Activated CD4-positive, alpha-beta T cell treated with anti-CD3 and anti-CD28 coated beads for 36 hours (primary cell): ENCODE measurements at regions not wholly inside any gene's neighbourhood (a gene's known extent, or its start where the extent isn't known, plus 50 kb on each side); places are given as distances from the start of the nearest gene placed in this dataset.

Experiments
- ATAC-seq: fragments of 200-7000 bp; cut with Tn5 transposase; one replicate; pipeline ENCODE4 v1.10.0; 2021; ENCODE audit warnings: mild to moderate bottlenecking, moderate library complexity
- CTCF ChIA-PET: fragments of 350-600 bp; sonication (Branson Sonifier 250); formaldehyde crosslinking; loops from one replicate; lab custom pipeline; 2021; ENCODE audit warnings: antibody characterized with exemption; lab: Charles Lee
- POLR2A ChIA-PET: fragments of 350-600 bp; sonication (Branson Sonifier 250); formaldehyde crosslinking; loops from one replicate; lab custom pipeline; 2021; ENCODE audit warnings: antibody characterized with exemption, inconsistent platforms; lab: Charles Lee
- DNase-seq: peaks from one replicate; pipeline ENCODE4 v3.0.0-alpha.2; 2020
- H3K27ac Mint-ChIP-seq: one replicate; pipeline ENCODE4 v1.8.0; 2021; ENCODE audit warnings: mixed read lengths
- H3K27me3 Mint-ChIP-seq: one replicate; pipeline ENCODE4 v1.8.0; 2021; ENCODE audit warnings: mixed read lengths
- H3K36me3 Mint-ChIP-seq: one replicate; pipeline ENCODE4 v1.8.0; 2021; ENCODE audit warnings: low read depth, mixed read lengths
- H3K4me1 Mint-ChIP-seq: one replicate; pipeline ENCODE4 v1.8.0; 2021; ENCODE audit warnings: mixed read lengths
- H3K4me3 Mint-ChIP-seq: one replicate; pipeline ENCODE4 v1.8.0; 2021; ENCODE audit warnings: mild to moderate bottlenecking, moderate library complexity, mixed read lengths
- H3K9me3 Mint-ChIP-seq: one replicate; pipeline ENCODE4 v1.8.0; 2021; ENCODE audit warnings: low read depth, mixed read lengths
- intact Hi-C, 2 experiments: fragments of 100-400 bp; cut with DNase I in 1 of 2; cut with micrococcal nuclease in 1 of 2; formaldehyde crosslinking; loops; one replicate each; pipeline versions ENCODE4 v1.14.2 to v1.15.1; 2022 to 2024; cut with DNase I, micrococcal nuclease

DNA sequence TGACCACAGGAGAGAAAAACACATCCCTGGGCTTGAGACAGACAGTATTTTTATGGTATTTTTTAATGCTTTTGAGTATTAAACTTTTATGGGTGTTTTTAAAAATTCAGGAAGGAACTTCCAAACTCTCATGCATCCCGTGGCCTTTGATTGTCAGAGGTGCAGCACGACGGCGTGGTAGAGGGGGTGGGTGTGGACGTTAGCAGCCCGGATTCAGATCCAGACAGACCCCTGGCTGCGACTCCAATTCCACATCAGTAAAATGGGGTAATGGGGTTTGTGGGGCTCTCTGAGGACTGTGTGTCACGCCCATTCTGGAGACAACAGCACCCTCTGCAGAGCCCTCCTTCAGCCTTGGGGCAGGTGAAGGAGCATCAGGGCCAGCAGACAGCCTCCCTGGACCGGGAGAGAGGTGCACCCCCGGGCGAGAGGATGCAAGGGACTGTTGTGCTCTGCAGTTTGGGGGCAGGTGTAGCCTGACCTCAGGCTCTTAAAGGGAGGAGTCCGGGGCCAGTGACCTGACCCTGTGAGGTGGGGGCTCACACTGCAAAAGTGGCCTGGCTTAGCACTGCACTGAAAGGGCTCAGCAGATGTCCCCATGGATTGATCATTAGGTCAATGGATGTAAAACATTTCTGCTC lies 1024.3 kb downstream of the TBC1D22A start:
- Mint-ChIP-seq H3K9me3 (peaks cover 1% of the 10 kb centered on the region), H3K4me1 (no peaks in the 10 kb centered on the region), H3K36me3 (no peaks in the 10 kb centered on the region), H3K27me3 (peaks cover 6% of the 10 kb centered on the region), H3K27ac (no peak overlapping the region), H3K4me3 (no peak overlapping the region)
- DNase-seq: no peak
- intact Hi-C loops: no loop called here
- POLR2A ChIA-PET: no interaction called here
- no peak for ATAC-seq
- CTCF ChIA-PET: no interaction called here

DNA sequence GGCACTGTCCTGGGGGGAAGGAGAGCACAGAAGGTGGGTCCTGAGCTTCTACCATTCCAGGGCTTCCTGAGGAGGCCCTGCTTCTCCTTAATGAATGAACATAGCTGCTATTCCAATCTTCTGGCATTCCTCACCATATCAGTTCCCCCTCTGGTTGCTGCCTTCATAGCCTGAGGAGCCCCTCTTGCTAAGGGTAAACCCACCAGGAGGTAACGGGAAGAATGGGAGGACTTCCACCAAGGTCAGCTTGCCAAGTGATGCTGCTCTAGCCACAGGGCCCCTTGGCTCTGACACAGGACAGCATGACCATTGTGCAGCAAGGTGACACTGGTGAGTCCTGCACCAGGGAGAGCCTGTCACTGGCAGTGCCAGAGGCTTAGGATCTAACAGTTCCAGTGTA lies 1022.5 kb downstream of the TBC1D22A start:
- Mint-ChIP-seq H3K4me1 (no peaks in the 10 kb centered on the region), H3K36me3 (no peaks in the 10 kb centered on the region), H3K9me3 (peaks cover 1% of the 10 kb centered on the region), H3K27ac (no peak overlapping the region), H3K27me3 (peaks cover 9% of the 10 kb centered on the region), H3K4me3 (no peak overlapping the region)
- CTCF ChIA-PET: interaction anchor here (0.7 kb wide), 1 partner anchor 66 kb away, joined by 3 read pairs; no protein-coding TSS in a partner anchor
- POLR2A ChIA-PET: no interaction called here
- intact Hi-C loops: no loop called here
- DNase-seq: no peak
- no peak for ATAC-seq

DNA sequence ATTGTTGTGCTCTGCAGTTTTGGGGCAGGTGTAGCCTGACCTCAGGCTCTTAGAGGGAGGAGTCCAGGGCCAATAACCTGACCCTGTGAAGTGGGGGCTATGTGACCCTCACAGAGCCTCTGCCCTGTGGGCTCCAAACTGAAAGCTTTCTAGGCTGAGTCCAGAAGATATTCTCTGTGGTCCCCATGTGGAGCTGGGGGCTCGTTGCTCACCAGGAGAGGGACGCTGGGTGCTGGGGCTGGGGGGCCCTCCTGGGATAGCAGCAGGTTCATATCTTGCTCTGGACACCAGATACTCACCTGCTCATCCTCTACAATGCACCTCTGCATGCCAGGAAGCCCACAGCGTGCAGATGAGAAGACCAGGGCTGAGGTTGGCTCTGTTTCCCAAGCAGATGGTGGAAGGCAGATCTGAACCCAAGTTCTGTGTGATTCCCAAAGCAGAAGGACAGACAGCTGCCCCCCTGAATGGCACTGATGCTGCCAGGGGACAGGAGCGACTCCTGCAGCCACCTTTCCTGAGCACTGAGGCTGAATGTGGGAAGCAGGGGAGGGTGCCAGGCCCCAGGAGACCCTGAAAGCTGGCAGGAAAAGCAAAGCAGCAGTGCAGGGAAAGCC lies 1022.0 kb downstream of the TBC1D22A start:
- Mint-ChIP-seq H3K4me1 (no peaks in the 10 kb centered on the region), H3K9me3 (peaks cover 1% of the 10 kb centered on the region), H3K36me3 (no peaks in the 10 kb centered on the region), H3K27me3 (peaks cover 9% of the 10 kb centered on the region), H3K27ac (no peak overlapping the region), H3K4me3 (no peak overlapping the region)
- ATAC-seq (no peak), DNase-seq (no peak)
- CTCF ChIA-PET: interaction anchor here (0.7 kb wide), 1 partner anchor 66 kb away, joined by 3 read pairs; no protein-coding TSS in a partner anchor
- intact Hi-C loops: no loop called here
- POLR2A ChIA-PET: no interaction called here

DNA sequence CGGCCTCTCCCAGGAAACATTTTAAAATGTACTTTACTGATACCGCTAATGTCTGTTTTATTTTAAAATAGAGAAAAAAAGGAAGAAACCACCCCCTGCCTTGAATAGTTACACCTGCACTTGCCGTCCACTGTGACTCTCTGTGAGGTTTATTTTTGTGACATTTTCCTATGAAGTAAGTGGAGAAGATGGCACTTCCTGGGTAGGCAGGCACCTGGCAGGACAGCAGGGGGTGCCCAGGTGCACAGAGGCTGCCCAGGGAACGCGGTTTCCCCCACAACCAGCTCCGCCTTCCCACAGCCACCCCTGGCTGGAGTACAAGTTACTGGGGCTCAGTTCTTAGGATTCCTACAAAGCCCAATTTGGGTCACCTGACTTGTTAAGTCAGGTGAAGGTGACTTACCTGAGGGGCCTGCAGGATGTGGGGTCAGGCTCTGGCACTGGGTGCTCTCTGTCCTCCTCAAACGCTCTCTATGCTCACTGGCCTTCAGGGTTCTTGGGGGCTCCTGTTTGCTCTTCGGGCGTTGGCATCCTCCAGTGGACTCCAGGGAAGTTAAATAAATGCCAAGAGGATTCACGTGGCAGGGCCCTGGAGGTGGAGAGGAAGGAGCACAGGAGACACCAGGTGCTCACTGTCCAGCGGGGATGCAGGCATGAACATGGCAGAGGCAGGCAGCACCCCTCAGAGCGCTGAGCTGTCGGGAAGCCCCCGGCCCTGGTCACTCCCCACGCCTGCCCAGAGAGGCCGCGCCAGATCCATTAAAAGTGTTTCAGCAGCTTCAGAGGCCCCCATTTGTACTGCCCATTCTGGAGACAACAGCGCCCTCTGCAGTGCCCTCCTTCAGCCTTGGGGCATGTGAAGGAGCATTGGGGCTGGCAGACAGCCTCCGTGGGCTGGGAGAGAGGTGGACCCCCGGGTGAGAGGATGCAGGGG lies 1021.2 kb downstream of the TBC1D22A start:
- intact Hi-C loops: no loop called here
- CTCF ChIA-PET: interaction anchor here (0.7 kb wide), 1 partner anchor 65 kb away, joined by 3 read pairs; no protein-coding TSS in a partner anchor

DNA sequence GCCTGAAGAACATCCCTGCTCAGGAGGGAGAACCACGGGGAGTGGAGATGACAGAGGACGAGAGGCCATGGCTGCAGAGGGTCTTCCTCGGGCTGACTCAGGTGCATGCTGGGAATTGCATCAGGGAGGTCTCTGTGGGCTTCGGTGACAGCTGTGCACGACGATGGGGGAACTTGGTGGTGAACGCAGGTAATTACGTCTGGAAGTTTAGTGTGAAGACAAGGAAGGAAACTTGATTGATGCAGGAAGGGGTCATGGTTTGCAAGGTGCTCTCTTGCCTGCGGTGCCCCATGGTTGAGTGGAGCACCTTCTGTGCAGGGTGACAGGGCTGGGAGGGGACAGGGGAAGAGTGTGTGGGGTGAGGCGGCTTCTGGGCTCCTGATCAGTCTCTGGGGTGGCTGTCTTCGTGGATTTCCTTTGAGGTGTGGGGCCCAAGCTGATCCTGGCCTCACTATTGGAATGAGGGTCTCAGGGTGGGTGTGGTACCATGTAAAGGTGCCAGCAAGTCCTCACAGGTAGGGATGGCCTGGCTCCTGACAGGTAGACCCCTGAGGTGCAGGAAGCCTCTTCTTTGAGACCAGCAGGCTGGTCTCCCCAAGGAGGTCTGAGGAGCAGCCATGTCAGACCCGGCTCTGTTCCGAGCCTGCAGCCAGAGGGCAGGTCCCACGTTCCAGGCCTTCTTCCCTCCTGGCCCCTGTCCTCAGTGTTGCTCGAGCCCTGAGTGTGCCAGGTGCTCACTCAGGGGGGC lies 1020.1 kb downstream of the TBC1D22A start:
- H3K4me1 Mint-ChIP-seq: no peaks in the 10 kb centered on the region
- H3K36me3 Mint-ChIP-seq: no peaks in the 10 kb centered on the region
- H3K4me3 Mint-ChIP-seq: no peak overlapping the region
- peaks cover 9% of the 10 kb centered on the region for H3K27me3 Mint-ChIP-seq
- ATAC-seq: no peak
- H3K27ac Mint-ChIP-seq: no peak overlapping the region
- no peak for DNase-seq
- intact Hi-C loops: no loop called here
- CTCF ChIA-PET: no interaction called here
- peaks cover 1% of the 10 kb centered on the region for H3K9me3 Mint-ChIP-seq
- POLR2A ChIA-PET: no interaction called here

More for the DNA sequence above, 1021.2 kb downstream of the TBC1D22A start:
- Mint-ChIP-seq H3K27me3 (peaks cover 9% of the 10 kb centered on the region), H3K36me3 (no peaks in the 10 kb centered on the region), H3K4me3 (no peak overlapping the region), H3K9me3 (peaks cover 1% of the 10 kb centered on the region), H3K27ac (no peak overlapping the region), H3K4me1 (no peaks in the 10 kb centered on the region)
- POLR2A ChIA-PET: no interaction called here
- DNase-seq: no peak
- no peak for ATAC-seq

DNA sequence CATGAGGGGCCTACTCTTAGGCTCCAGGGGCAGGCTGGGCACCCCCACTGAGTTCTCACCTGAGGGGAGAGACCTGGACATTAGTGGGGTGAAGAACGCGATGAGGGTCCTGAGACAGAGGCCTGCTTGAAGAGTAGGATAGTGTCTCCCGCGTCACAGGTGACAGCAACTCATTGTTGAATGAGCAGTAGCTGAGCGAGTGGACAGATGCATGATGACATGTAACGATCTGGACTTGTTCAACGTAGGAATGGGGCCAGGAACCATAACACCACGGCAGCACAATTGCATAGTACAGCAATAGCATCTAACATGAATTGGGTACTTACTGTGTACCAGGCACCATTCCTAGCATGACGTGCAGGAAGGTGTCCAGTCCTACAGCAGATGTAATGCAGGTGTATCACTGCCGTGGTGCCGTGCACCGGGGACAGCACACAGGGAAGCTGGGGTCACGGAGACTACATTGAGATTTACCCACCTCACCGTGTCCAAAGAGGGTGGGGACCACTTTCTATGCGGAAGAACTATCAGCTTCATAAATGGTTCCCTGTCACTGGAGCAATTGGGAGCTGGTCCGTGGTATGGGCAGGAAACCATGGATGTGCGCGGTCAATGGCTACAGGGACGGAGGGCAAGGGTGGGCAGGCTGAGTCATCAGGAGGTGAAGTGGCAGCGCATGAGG lies 1019.1 kb downstream of the TBC1D22A start:
- peaks cover 9% of the 10 kb centered on the region for H3K27me3 Mint-ChIP-seq
- no peaks in the 10 kb centered on the region for H3K4me1 Mint-ChIP-seq
- DNase-seq: no peak
- no peak for ATAC-seq
- H3K9me3 Mint-ChIP-seq: peaks cover 1% of the 10 kb centered on the region
- intact Hi-C loops: no loop called here
- no peak overlapping the region for H3K4me3 Mint-ChIP-seq
- POLR2A ChIA-PET: no interaction called here
- no peaks in the 10 kb centered on the region for H3K36me3 Mint-ChIP-seq
- CTCF ChIA-PET: no interaction called here
- no peak overlapping the region for H3K27ac Mint-ChIP-seq

DNA sequence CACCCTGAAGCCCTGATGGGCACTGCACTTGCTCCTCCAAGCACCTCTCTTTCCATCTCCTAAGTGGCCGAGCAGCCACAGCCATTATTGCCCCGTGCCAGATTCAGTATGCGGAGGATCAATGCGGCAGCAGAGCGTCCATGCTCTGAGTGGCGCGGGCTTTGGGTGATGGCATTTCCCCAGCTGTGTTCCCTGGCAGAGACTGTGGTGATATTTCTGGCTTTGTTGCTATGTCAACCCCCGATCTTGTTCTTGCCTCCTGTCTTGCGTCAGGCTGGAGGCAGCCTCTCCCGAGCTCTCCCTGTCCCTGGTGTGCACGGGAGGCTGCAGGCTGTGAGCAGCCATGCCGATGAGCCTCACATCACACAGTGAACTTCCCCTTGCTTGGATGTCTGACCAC lies 1018.6 kb downstream of the TBC1D22A start:
- POLR2A ChIA-PET: no interaction called here
- no peaks in the 10 kb centered on the region for H3K4me1 Mint-ChIP-seq
- H3K36me3 Mint-ChIP-seq: no peaks in the 10 kb centered on the region
- no peak overlapping the region for H3K27ac Mint-ChIP-seq
- H3K4me3 Mint-ChIP-seq: no peak overlapping the region
- intact Hi-C loops: no loop called here
- H3K27me3 Mint-ChIP-seq: peaks cover 9% of the 10 kb centered on the region
- peaks cover 1% of the 10 kb centered on the region for H3K9me3 Mint-ChIP-seq
- ATAC-seq (no peak), DNase-seq (no peak)
- CTCF ChIA-PET: no interaction called here

DNA sequence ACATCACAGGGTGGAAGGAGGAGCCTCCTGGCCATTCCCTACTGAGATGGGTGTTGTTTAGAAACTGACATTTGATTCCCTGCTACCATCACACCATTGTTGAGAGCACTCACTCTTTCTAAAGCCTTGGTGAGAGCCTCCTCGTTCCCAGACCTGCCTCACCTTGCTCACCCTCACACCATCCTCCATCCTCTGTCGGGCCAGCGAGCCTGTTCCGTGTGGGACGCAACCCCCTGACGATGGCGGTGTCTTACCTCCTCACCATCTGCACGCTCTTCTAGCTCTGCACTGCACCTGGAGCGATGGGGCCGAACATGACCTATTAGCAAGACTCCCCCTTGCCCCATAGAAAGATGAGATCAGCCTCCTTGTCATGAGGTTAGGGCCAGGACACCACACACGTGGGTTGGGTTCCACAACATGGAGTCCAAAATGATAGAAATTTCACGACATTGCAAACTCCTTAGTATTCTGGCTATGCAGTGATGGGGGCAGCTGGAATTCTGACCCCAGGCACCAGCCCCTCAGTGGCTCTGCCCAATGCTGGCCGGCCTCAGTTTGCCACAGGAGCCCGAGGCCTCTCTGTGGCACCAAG lies 1017.9 kb downstream of the TBC1D22A start:
- H3K9me3 Mint-ChIP-seq: peaks cover under 1% of the 10 kb centered on the region
- H3K4me1 Mint-ChIP-seq: no peaks in the 10 kb centered on the region
- no peak for DNase-seq
- POLR2A ChIA-PET: no interaction called here
- no peak overlapping the region for H3K4me3 Mint-ChIP-seq
- CTCF ChIA-PET: no interaction called here
- peaks cover 7% of the 10 kb centered on the region for H3K27me3 Mint-ChIP-seq
- H3K27ac Mint-ChIP-seq: no peak overlapping the region
- H3K36me3 Mint-ChIP-seq: no peaks in the 10 kb centered on the region
- intact Hi-C loops: no loop called here
- no peak for ATAC-seq

DNA sequence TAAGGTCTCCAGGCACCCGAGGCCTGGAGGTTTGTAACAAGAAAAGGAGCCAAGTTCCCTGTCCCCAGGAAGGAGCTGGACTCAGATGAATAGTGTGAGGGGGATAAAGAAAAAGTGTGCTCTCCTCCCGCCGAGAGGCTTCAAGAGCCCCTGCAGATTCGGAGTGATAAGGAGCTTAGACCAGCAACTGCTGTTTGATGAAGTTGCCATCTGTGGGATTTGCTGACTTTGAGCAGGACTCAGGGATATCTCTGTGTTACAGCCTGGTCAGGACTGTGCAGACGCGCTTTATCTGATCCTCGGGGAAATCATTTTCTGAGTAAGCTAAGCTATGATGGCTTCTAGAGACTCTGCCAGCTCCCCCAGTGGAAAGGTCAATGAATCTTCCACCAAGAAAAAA lies 1017.0 kb downstream of the TBC1D22A start:
- Mint-ChIP-seq H3K4me3 (no peak overlapping the region), H3K4me1 (no peaks in the 10 kb centered on the region), H3K36me3 (no peaks in the 10 kb centered on the region), H3K9me3 (no peaks in the 10 kb centered on the region), H3K27me3 (peaks cover 6% of the 10 kb centered on the region), H3K27ac (no peak overlapping the region)
- ChIA-PET CTCF (no interaction called here), POLR2A (no interaction called here)
- DNase-seq: no peak
- no peak for ATAC-seq
- intact Hi-C loops: no loop called here

DNA sequence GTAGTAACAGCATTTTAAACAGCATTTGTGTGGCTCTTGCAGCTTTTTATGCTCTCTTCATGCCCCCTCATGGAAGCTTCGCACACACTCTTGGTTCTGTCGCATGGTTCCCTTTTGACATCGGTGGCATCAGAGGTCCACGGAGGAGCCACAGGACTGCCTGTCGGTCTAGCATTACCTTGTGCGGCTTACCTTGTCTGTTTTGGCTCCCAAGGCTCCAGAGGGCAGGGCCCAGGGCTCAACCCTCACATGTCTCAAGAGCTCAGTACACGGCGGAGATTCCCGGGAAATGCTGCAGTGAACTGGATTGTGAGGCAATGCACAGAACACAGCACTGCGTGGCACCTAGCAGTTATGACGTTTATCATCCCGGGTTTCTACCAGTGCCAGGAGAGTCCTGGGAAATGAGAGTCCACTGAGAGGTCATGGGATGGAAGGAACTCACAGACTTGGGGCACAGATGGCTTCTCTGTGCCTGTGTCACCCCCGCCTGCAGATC lies 1015.8 kb downstream of the TBC1D22A start:
- ChIA-PET CTCF (no interaction called here), POLR2A (no interaction called here)
- Mint-ChIP-seq H3K4me1 (no peaks in the 10 kb centered on the region), H3K4me3 (no peak overlapping the region), H3K36me3 (no peaks in the 10 kb centered on the region), H3K27me3 (peaks cover 3% of the 10 kb centered on the region), H3K27ac (no peak overlapping the region), H3K9me3 (no peaks in the 10 kb centered on the region)
- DNase-seq (no peak), ATAC-seq (no peak)
- intact Hi-C loops: no loop called here
